HG03460 (cell line): ENCODE measurements at regions not wholly inside any gene's neighbourhood (a gene's known extent, or its start where the extent isn't known, plus 50 kb on each side); places are given as distances from the start of the nearest gene placed in this dataset.
"Not testable (repeated sequence)": the region's sequence is repeated elsewhere in the genome, so short reads cannot be mapped to it uniquely, and the experiment has no call there.

ENCODE experiments used
- ATAC-seq: cut with Tn5 transposase; IDR thresholded peaks from one replicate; pipeline ENCODE4 v1.9.1; 2021; ENCODE audit not compliant: unreplicated experiment

DNA sequence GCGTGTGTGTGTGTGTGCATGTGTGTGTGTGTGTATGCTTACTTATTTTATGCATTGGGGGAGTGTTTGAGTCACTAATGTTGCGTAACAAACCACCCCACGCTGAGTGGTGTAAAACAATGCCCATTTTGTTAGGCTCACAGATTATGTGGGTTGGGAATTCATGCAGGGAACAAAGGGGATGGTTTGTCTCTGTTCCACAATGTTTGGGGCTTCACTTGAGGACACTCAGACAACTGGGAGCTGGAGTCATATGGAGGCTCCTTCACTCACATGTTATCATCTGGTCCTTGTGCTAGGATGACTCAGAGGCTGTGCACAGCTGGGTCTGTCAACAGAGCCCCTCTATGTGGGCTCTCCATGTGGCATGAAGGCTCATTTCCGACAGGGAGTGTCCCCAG, 51.3 kb upstream of the LARGE1 start:
- ATAC-seq, result no peak

- ATAC-seq, result no peak
These were observed 55.6 kb upstream of the LARGE1 start for GRCh38 chr22:33975841-33976240.

GRCh38 chr22:33983558-33983957, 63.3 kb upstream of the LARGE1 start:
- no peak for ATAC-seq

GRCh38 chr22:33984211-33984610, 63.9 kb upstream of the LARGE1 start:
- ATAC-seq, result no peak

GRCh38 chr22:33984656-33985285, 64.5 kb upstream of the LARGE1 start:
- no peak for ATAC-seq

GRCh38 chr22:33985506-33985905, 65.2 kb upstream of the LARGE1 start:
- no peak for ATAC-seq

DNA sequence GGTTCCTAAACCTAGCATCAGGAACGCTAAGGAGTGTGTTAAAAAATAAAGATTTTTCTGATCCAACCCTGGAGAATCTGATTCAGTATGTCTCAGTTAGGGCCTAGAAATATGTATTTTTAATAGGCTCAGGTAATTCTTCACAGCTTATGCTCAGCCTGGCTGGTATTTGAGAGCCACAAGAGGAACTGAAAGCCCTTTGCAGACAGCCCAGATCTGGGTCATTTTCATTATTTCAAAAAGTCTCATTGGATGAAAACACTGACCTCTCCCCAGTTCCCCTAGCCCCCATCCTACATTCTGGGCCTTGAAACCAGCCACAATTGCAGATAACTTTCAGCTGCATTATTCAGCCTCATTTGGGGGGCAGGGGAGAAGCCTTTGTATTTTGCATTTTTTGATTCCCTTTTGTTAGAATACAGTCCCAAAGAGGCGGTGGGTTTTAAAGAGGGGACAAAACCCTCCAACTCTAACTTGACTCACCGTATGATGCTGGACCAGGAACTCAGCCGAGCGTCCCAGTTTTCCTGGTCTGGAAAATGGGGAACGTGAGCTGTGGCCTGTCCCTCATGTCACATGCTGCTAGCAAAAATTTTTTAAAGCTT, 66.0 kb upstream of the LARGE1 start:
- no peak for ATAC-seq

- ATAC-seq, result no peak
These were observed 66.7 kb upstream of the LARGE1 start for GRCh38 chr22:33986954-33987353.

DNA sequence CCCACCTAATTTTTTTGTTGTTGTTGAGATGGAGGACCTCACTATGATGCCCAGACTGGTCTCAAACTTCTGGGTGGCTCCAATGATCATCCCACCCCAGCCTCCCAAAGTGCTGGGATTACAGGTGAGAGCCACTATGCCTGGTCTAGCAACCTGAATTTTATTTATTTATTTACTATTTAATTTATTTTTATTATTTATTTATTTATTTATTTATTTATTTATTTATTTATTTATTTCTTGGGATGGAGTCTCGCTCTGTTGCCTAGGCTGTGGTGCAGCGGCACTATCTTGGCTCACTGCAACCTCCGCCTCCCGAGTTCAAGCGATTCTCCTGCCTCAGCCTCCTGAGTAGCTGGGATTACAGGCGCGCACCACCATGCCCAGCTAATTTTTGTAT, 69.0 kb upstream of the LARGE1 start:
- ATAC-seq, result not testable (repeated sequence)

DNA sequence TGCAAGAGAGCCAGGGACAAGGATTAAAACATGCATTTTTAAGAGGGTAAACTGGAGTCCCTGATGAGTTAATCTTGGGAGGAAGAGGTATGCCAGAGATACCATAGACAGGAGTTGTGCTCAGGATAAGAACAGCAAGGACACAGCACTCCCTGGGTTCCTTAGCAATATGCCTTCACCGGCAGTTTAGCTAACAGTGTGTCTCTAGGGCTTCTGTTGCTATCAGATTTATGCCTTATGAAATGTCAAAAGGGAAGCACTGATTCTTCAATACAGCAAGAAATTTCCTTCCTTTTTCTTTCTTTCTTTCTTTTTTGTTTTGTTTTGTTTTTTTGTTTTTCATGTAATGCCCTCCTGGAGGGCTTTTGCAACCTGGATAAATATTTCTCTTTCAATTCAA, 71.3 kb upstream of the LARGE1 start:
- no peak for ATAC-seq

- no peak for ATAC-seq
These were observed 76.5 kb upstream of the LARGE1 start for GRCh38 chr22:33996824-33997223.

- ATAC-seq, result no peak
These were observed 80.7 kb upstream of the LARGE1 start for GRCh38 chr22:34000879-34001526.

GRCh38 chr22:34001701-34002466, 81.6 kb upstream of the LARGE1 start:
- no peak for ATAC-seq

DNA sequence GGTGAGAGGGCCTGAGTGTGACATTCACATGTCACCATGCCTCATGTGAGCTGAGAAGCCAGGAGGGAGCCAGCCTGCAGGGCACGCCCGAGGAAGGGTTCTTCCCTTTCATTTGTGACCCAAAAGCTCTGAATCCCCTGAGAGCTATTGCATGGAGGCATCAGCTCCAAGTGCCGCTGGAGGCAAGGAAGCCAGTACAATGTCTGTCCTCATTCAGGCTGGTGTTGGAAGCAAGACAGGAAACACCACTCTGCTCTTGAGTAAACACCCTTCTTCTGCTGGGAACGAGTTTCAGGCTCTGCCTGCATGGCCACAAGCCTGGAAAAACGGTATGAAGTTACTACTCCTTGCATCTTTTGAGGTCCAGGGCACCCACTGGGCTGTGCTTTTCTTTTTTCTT, 83.8 kb upstream of the LARGE1 start:
- no peak for ATAC-seq

DNA sequence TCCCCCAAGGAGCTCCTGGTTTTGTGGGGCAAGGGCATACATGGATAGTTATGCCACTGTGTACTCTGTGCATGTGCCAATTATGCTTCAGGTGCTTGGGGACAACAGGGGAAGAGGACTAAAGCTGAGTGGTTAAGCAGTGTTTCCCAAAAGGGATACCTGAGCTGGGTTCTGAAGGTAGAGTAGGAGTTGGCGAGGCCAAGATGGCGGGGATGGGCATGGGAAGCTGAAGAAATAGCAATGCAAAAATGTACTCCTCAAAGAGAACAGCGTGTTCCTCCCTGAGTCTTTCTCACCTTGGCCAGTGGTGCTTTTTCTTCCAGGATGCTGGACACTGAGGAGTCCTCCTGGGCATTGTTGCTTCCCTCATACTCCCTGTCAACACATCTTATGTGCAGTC, 90.0 kb upstream of the LARGE1 start:
- ATAC-seq, result no peak

DNA sequence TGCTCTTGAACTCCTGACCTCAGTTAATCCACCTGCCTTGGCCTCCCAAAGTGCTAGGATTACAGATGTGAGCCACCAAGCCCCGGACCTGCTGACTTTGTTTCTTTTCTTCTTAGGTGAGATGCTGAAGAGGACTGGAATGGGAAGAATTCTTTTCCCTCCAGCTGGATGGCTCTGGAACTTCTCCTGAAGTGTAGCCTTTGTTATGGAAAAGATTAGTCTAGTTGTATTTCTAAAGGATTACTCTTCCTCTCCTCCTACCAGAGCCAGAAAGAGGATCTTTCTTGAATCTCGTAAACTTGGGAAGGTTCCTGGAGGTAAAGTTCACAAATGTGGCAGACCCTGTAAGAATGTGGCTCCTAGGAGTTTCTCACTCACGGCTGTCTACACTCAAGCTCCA, 95.4 kb upstream of the LARGE1 start:
- no peak for ATAC-seq

DNA sequence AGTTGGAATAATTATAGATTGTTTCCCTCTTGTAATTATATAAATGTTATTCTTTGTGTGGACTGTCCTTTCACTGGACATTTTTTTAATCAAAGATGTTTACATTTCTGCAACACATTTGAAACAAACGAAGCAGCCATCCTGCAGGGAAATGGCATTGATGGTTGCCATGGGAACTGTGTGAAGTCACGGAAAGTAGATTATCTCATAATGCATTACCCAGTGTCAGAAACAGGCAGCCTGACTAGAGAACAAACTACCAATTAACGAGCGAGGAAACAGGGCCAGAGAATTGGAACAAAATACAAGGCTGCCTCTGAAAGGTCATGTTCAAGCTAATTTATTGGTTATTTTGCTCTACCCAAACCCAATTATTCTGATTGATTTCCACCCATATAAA, 96.9 kb upstream of the LARGE1 start:
- ATAC-seq, result no peak

DNA sequence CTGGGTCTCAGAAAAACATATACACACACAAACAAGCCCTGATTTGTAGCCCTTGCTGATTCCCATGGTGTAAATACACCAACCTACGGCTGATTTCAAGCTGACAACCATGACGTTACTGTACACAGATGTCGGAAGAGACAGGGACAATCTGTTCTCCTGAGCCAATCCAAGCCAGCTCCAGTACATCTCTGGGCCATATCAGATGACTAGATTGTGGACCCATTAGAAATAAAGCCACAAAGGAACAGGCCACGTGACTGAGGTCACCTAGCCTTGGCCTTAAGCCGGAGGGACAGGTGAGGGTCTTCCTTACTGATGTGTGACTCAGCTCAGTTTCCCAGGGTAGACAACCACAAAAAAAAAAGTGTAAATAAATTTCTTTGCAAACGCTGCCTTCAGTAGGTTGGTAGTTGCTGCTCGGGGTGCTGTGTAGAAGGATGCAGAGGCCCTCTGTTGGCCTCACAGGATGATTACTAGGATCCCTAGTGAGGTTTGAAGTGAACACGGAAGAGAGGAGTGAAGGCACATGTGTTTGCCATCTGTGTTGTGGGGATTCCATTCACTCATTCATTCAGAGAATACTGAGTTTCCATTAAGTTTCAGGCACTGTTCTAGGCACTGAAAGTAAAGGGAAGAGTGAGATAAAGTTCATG, 99.0 kb upstream of the LARGE1 start:
- no peak for ATAC-seq

DNA sequence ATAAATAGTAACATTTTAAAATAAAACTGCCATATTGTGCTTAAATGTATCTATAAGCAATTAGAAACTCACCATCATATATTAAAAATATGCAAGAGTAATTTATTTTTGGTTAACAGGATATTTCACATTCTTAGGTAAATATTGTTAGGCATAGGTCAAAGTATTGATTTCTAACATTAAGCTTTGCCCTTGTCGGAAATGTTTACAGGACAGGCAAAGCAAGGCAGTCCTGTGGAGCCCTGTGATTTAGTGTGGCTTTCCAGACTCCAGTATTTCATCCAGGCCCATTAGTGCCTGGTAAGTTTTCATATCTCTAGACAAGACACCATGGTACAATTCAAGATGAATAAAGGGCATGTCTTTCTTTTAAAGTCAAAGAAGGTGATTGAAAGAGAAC, 114.9 kb upstream of the LARGE1 start:
- ATAC-seq, result no peak

- no peak for ATAC-seq
These were observed 116.7 kb upstream of the LARGE1 start for GRCh38 chr22:34036931-34037330.

- no peak for ATAC-seq
These were observed 118.7 kb upstream of the LARGE1 start for GRCh38 chr22:34038801-34039555.
